OCI-M2 (cell line): ENCODE measurements at regions not wholly inside any gene's neighbourhood (a gene's known extent, or its start where the extent isn't known, plus 50 kb on each side); places are given as distances from the start of the nearest gene placed in this dataset.

Experiments used
- DNase-seq: peaks from one replicate; lab custom pipeline; 2025; ENCODE audit not compliant: unreplicated experiment; lab: John Stamatoyannopoulos, UW

GRCh38 chr9:129490583-129491486 is 130.1 kb downstream of the C9orf50 start:
- DNase-seq = no peak

GRCh38 chr9:129489838-129490582 is 130.9 kb downstream of the C9orf50 start:
- no peak for DNase-seq

DNA sequence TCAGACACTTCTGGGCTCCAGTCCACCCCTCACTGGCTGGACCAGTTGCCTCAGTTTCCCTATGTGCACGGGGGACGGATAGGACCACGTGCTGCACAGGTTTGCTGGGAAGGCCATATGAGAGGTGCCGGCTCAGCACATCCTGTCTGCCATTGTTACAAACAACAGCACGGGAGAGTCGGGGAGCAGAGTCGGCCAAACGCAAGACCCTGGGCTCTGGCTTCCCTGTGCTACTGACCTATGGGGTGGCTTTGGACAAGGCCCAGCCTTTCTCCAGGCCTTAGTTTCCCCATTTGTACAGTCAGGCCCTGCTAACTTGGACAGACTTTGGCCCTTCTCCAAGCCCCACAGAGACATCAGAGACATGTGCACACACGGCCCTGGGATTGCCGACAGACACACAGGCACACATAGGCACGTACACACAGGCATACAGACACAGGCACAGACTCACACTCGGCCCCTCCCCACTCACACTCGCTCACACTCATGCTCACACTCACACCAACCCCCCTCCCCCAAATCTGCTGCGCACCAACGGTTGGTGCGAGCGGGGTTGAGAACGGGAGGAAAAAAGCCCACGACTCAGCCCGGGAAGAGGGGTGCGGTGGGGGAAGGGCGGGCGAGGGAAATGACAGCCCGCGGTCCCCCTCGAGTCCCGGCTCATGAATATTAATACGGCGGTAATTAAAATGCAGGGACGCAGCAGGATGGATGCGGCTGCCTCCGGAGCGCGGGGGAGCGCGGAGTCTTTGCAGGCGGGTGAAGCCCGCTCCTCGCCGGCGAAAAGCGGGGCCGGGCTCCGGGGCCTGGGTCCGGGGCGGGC is 133.0 kb downstream of the C9orf50 start:
- no peak for DNase-seq

GRCh38 chr9:129486756-129487657 is 133.9 kb downstream of the C9orf50 start:
- DNase-seq = no peak

- DNase-seq = no peak
Observed at GRCh38 chr9:129485145-129485774, 135.6 kb downstream of the C9orf50 start.

- DNase-seq = no peak
Observed at GRCh38 chr9:129484352-129485000, 136.4 kb downstream of the C9orf50 start.

- no peak for DNase-seq
Observed at GRCh38 chr9:129483415-129484351, 137.2 kb downstream of the C9orf50 start.

DNA sequence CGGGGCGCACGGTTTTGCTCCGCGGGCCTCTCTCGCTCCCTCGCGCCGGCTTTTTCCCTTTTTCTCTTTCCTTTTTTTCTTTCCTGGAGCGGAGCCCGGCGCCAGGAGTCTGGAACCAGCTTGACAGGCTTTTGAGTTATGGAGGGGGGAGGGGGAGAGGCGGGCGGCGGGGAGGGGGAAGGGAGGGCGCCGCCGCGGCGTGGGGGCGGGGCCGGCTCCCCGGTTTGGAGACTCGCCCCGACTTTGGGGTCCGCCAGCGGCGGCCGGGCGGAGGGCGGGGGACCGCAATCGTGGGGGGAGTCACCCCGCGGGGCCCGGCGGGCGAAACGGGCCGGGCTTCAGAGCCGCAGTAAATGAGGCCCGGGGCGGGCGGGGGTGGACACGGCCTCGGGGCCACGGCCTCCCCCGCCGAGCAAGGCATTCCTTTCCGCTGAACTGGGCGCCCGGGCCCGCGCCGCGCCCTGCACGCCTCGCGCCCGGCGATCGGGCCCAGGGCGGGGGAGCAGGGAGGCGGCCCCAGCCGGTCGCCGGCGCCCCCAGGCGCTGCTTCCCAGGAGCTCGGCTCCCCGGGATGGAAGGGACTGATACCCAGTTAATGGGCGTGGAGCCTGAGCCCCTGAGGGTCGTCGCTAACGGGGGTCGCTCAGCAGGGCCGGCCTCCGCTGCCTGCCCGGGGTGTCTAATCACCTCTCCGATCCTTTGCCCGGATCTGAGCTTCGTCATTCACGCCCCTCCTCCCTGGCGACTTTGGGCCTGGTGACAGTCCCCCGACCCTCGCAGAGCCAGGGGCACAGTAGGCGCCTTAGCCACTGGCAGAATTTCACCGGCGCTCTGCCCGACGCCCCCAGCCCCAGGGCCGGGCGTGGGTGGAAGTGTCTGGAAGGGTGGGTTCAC is 138.1 kb downstream of the C9orf50 start:
- no peak for DNase-seq

- DNase-seq = no peak
Observed at GRCh38 chr9:129481810-129482511, 138.9 kb downstream of the C9orf50 start.

DNA sequence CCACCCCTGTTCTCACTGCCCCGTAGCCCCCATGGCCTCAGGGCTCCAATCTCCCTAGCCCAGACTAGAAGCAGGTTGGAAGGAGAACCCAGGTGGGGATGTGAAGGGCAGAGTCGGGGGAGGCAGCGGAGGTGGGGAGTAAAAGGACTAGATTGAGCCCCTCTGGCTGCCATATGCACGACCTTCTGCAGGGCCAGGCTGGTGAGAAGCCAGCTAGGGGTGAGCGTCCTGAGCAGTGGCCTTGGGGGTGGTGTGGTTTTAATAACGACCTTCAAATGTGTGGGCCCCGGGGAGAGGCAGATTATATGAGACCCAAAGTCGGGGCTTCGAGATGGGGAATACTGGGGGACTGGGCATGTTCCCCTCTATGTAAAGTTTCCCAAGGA is 139.5 kb downstream of the C9orf50 start:
- DNase-seq = no peak

- no peak for DNase-seq
Observed at GRCh38 chr9:129480745-129481144, 140.2 kb downstream of the C9orf50 start.

- DNase-seq = no peak
Observed at GRCh38 chr9:129480227-129480626, 140.7 kb downstream of the C9orf50 start.

- no peak for DNase-seq
Observed at GRCh38 chr9:129479631-129480011, 141.3 kb downstream of the C9orf50 start.

DNA sequence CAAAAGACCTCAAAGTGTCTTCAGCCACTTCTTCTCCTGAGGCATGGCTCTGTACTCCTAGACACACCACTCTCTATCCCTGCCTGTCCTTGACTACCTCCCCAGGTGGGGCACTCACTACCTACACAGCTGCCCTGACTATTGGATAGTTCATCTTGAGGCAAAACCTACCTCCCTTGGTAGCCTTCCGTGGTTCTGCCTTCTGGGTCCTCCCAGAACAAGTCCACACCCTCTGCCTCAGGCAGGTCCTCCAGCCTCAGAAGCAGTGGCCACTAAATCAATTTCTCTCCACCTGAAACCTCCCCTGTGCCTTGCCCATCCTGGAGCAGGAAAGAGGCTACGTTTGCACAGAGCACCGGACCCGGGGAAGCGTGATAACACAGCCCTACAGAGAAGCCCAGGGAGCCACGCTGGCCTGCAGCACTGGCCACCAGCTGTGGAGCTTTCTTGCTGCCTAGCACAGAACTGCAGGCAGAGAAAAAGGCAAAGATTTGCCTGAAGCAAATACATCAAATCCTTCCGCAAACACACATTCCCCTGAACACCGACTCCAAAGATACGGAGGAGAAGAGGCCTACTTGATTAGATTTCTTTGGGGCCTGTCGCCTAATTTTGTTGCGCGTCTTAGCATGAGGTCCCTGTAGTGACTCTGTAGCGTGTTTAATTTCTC is 141.8 kb downstream of the C9orf50 start:
- DNase-seq = no peak

DNA sequence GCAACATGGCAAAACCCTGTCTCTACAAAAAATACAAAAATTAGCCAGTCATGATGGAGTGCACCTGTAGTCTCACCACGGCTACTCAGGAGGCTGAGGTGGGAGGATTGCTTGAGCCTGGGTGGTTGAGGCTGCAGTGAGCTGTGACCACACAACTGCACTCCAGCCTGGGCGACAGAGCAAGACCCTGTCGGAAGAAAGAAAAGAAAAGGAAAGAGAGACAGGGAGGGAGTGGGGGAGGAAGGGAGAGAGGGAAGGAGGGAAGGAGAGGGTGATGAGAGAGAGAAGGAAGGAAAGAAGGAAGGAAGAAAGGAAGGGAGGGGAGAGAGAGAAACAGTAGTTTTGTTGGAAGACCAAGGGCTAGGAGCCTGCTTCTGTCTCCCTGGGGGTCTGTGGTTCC is 142.4 kb downstream of the C9orf50 start:
- DNase-seq = no peak
